HFF-Myc (cell line): ENCODE measurements at regions not wholly inside any gene's neighbourhood (a gene's known extent, or its start where the extent isn't known, plus 50 kb on each side); places are given as distances from the start of the nearest gene placed in this dataset.

ENCODE experiments used
- DNase-seq: peaks from one replicate; pipeline ENCODE4 v3.0.0-alpha.2; 2011; ENCODE audit warnings: low read depth; ENCODE audit errors: extremely low read depth
- H3K4me3 ChIP-seq: replicated peaks from 2 replicates; pipeline ENCODE4 v1.5.1; 2011; ENCODE audit warnings: low read depth, mild to moderate bottlenecking, control low read depth, low read length
- CTCF ChIP-seq: IDR thresholded peaks from 2 replicates; pipeline ENCODE4 v1.5.1; 2012; ENCODE audit warnings: mild to moderate bottlenecking, low read depth, low read length, control low read depth; ENCODE audit errors: missing control alignments

DNA sequence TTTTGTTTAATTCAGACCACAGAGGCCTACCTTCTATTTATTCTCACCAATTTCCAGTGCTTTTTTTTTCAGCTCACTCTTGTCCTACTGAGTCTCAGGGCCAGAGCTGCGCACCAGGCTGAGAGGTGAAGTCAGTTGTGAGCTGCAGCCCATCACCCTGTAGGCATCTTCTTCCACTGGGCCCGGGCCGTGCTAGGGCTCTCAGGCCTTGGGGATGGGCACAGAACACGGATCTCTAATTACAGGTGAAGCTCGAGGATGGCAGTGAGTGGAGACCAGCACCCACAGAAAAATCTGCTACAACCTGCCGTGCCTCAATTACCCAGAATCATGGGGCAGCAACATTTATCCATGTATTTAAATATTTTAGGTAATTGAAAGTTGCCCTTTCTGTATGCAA, 82.1 kb downstream of the IRX5 start:
- no peak for DNase-seq
- no peak for TF ChIP-seq CTCF
- H3K4me3 ChIP-seq: no peak overlapping the region

DNA sequence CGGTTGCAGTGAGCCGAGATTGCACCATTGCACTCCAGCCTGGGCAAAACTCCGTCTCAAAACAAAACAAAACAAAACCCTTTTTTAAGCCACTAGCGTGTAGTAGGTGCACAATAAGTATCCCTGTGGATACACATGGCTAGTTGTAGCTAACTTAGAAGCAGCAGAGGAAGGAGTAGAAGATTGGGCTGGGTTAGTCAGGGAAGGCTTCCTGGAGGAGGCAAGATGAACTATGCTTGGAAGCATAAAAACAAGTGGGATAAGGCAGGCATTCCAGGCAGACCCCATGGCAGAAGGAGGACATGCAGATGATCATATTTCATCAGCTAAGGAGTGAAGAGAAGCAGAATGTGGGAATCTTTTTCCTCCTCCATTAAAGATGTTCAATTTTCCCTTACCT, 83.4 kb downstream of the IRX5 start:
- no peak overlapping the region for H3K4me3 ChIP-seq
- no peak for DNase-seq
- no peak for TF ChIP-seq CTCF

GRCh38 chr16:55015181-55015913, 84.7 kb downstream of the IRX5 start:
- no peak overlapping the region for H3K4me3 ChIP-seq
- DNase-seq: no peak
- TF ChIP-seq CTCF: no peak

GRCh38 chr16:55016515-55016914, 85.8 kb downstream of the IRX5 start:
- H3K4me3 ChIP-seq: no peak overlapping the region
- no peak for TF ChIP-seq CTCF
- no peak for DNase-seq

DNA sequence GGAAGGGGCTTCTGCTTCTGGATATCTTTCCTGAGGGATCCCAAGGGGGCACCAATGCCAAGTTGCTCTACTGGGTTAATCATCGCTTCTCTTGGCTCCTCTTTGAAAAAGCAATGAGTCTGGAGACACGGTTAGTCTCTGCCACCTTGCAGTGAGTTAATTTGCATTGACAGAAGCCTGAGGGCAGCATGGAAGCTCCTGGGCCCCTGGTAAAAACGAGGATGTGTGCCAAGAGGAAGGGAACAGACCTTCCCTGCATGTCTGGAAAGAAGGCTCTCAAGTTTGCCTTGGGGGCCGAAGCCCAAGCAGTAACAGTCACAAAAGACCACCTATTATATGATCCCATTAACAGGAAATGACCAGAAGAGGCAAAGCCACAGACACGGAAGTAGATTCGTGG, 86.7 kb downstream of the IRX5 start:
- DNase-seq: no peak
- no peak for TF ChIP-seq CTCF
- no peak overlapping the region for H3K4me3 ChIP-seq

DNA sequence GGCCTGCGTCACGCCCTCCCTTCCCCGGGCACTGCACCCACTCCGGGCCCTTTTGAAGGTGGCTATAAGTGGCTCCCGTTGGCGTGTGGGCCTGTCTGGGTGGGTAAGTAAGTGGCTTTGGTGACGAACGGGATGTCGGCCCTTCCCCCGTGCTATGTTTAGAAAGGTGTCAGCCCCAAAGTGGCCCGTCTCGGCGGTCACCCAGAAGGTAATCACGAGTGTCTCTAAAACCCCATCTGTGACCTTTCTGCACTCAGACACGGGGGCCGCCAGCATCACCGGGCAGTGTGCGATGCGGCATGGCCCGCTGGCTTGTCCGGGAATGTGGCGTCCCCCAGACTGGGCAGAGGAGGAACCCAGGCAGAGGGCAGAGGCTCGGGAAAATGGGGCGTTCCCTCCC, 88.2 kb downstream of the IRX5 start:
- TF ChIP-seq CTCF: no peak
- H3K4me3 ChIP-seq: no peak overlapping the region
- DNase-seq: no peak

DNA sequence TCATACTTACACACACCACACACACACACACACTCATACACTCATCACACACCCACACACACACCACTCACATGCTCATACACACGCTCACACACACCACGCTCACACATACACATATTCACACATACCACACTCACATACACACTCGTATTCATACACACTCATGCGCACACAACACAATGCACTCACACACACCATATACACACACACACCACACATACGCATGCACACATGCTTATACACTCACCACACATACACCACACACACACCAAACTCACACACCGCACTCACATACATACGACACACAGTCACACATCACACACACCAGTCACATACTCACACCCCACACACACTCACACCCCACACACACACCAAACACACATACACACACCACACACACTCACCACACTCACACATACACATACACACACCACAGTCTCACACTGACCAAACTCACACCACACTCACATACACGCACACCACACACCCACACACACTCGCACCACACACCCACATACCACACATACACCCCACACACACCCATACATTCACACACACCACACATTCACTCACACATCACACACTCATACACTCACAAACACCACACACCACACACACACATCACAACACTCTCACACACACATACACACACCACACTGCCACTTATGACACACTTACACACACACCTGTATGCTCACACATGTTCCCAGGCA, 88.9 kb downstream of the IRX5 start:
- H3K4me3 ChIP-seq: no peak overlapping the region
- no peak for TF ChIP-seq CTCF
- DNase-seq: no peak
